Caco-2 (cell line): ENCODE measurements at regions not wholly inside any gene's neighbourhood (a gene's known extent, or its start where the extent isn't known, plus 50 kb on each side); places are given as distances from the start of the nearest gene placed in this dataset.

Experiments used
- BruUV-seq: library from RNA; stranded (reverse); fragments of 400-500 nt; replicated peaks from 2 replicates; lab custom pipeline; 2021; lab: Mats Ljungman, UMichigan
- CTCF ChIA-PET: fragments of 300-600 bp; sonication (Branson Sonifier 250); formaldehyde crosslinking; loops from one replicate; lab custom pipeline; 2022; ENCODE audit warnings: antibody characterized with exemption; lab: Charles Lee
- POLR2A ChIA-PET: fragments of 300-600 bp; sonication (Branson Sonifier 250); formaldehyde crosslinking; loops from one replicate; lab custom pipeline; 2022; ENCODE audit warnings: antibody characterized with exemption; lab: Charles Lee
- DNase-seq, 2 experiments: peaks; one replicate each; pipeline versions ENCODE4 v3.0.0 to v3.0.0-alpha.2; 2020 to 2022
- H3K27me3 ChIP-seq: replicated peaks from 2 replicates; pipeline ENCODE4 v1.6.0; 2011; ENCODE audit warnings: low read length; ENCODE audit not compliant: control insufficient read depth, insufficient read depth
- H3K36me3 ChIP-seq: 2 replicates; pipeline ENCODE4 v1.5.1; 2011; ENCODE audit warnings: low read length; ENCODE audit not compliant: control insufficient read depth, insufficient read depth
- H3K4me1 ChIP-seq: fragments of 250-450 bp; sonication (Bioruptor Pico); 2 replicates; pipeline ENCODE4 v1.5.1; 2020; ENCODE audit warnings: mild to moderate bottlenecking
- H3K4me3 ChIP-seq: 2 replicates; pipeline ENCODE4 v1.5.1; 2011; ENCODE audit warnings: low read depth, mild to moderate bottlenecking, control low read depth, low read length
- H3K9me3 ChIP-seq: fragments of 250-450 bp; sonication (Bioruptor Pico); 2 replicates; pipeline ENCODE4 v1.5.1; 2020; ENCODE audit warnings: mild to moderate bottlenecking, moderate library complexity
- H3K27ac Mint-ChIP-seq: one replicate; pipeline ENCODE4 v1.8.0; 2022; ENCODE audit warnings: mixed read lengths; ENCODE audit not compliant: unreplicated experiment
- H3K27me3 Mint-ChIP-seq: one replicate; pipeline ENCODE4 v1.8.0; 2022; ENCODE audit warnings: mixed read lengths; ENCODE audit not compliant: insufficient read depth, unreplicated experiment
- H3K36me3 Mint-ChIP-seq: one replicate; pipeline ENCODE4 v1.8.0; 2022; ENCODE audit warnings: mild to moderate bottlenecking, mixed read lengths; ENCODE audit not compliant: insufficient read depth, unreplicated experiment
- H3K4me1 Mint-ChIP-seq: one replicate; pipeline ENCODE4 v1.8.0; 2022; ENCODE audit warnings: low read depth, mixed read lengths; ENCODE audit not compliant: unreplicated experiment
- H3K4me3 Mint-ChIP-seq: one replicate; pipeline ENCODE4 v1.8.0; 2022; ENCODE audit warnings: mild to moderate bottlenecking, moderate library complexity, mixed read lengths; ENCODE audit not compliant: unreplicated experiment
- H3K9me3 Mint-ChIP-seq: one replicate; pipeline ENCODE4 v1.8.0; 2022; ENCODE audit warnings: mixed read lengths; ENCODE audit not compliant: unreplicated experiment
- intact Hi-C: fragments of 100-400 bp; cut with micrococcal nuclease; formaldehyde crosslinking; loops from one replicate; pipeline ENCODE4 v1.10.0; 2022; ENCODE audit not compliant: unreplicated experiment
- TF ChIP-seq, protein P1 (sequence below), 2 experiments: fragments of 200-600 bp in 1 of 2; IDR thresholded peaks; 1 replicate in 1 of 2; 2 replicates in 1 of 2; pipeline versions ENCODE4 v1.5.1 to v1.8.0; 2011 to 2022; ENCODE audit warnings: antibody characterized with exemption in 1 of 2, control low read depth in 1 of 2, inconsistent platforms in 1 of 2, low read depth in 1 of 2, low read length in 1 of 2, mild to moderate bottlenecking in 1 of 2, moderate library complexity in 1 of 2; ENCODE audit not compliant: insufficient read depth in 1 of 2, severe bottlenecking in 1 of 2, unreplicated experiment in 1 of 2

DNA sequence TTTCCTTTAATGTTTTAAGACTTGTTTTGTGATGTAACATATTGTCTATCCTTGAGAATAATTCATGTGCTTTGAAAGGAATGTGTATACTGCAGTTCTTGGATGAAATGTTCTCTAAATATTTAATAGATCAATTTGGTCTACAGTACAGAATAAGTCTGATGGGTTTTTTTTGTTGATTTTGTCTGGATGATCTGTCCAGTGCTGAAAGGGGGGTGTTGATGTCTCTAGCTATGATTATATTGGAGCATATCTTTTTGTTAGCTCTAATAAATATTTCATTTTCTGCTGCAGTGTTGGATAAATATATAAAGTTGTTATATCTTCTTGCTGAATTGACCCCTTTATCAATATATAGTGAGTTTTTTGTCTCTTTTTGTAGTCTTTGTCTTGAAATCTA lies 269.9 kb upstream of the TUSC1 start:
- H3K36me3 Mint-ChIP-seq, result no peaks in the 10 kb centered on the region
- POLR2A ChIA-PET, result no interaction called here
- H3K27me3 Mint-ChIP-seq, result no peaks in the 10 kb centered on the region
- H3K4me3 ChIP-seq, result no peak overlapping the region
- no peaks in the 10 kb centered on the region for H3K9me3 ChIP-seq
- no peak overlapping the region for H3K4me3 Mint-ChIP-seq
- H3K4me1 ChIP-seq, result no peaks in the 10 kb centered on the region
- DNase-seq, result no peak
- CTCF ChIA-PET, result no interaction called here
- H3K27ac Mint-ChIP-seq, result no peak overlapping the region
- no TSS peak for BruUV-seq
- no peaks in the 10 kb centered on the region for H3K36me3 ChIP-seq
- intact Hi-C loops, result no loop called here
- TF ChIP-seq, protein P1, sequence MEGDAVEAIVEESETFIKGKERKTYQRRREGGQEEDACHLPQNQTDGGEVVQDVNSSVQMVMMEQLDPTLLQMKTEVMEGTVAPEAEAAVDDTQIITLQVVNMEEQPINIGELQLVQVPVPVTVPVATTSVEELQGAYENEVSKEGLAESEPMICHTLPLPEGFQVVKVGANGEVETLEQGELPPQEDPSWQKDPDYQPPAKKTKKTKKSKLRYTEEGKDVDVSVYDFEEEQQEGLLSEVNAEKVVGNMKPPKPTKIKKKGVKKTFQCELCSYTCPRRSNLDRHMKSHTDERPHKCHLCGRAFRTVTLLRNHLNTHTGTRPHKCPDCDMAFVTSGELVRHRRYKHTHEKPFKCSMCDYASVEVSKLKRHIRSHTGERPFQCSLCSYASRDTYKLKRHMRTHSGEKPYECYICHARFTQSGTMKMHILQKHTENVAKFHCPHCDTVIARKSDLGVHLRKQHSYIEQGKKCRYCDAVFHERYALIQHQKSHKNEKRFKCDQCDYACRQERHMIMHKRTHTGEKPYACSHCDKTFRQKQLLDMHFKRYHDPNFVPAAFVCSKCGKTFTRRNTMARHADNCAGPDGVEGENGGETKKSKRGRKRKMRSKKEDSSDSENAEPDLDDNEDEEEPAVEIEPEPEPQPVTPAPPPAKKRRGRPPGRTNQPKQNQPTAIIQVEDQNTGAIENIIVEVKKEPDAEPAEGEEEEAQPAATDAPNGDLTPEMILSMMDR (IDR thresholded peaks at IDR 0.05; ENCODE audit: insufficient read depth in 1 of 2, low read depth in 1 of 2, low read length in 1 of 2, severe bottlenecking in 1 of 2, unreplicated experiment in 1 of 2), result no peak
- no peaks in the 10 kb centered on the region for H3K27me3 ChIP-seq
- H3K9me3 Mint-ChIP-seq, result no peaks in the 10 kb centered on the region
- no peaks in the 10 kb centered on the region for H3K4me1 Mint-ChIP-seq

DNA sequence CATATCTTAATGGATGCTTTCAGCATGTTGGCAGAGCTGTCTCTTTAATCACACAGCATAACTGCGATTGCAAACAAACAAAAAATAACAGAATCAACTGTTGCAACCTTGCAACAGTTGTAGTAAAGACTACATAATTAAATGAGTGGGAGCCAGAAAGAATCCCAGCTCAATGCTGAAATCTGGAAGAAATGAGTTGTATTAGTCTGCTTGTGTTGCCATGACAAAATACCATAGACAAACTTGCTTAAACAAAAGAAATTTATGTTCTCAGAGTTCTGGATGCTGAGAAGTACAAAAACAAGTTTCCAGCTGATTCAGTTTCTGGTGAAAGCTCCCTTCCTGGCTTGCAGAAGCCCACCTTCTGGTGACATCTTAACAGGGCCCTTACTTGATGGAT lies 260.9 kb upstream of the TUSC1 start:
- no peaks in the 10 kb centered on the region for H3K36me3 Mint-ChIP-seq
- POLR2A ChIA-PET, result no interaction called here
- no peak overlapping the region for H3K27ac Mint-ChIP-seq
- Histone ChIP-seq H3K9me3 (no peaks in the 10 kb centered on the region), H3K4me1 (no peaks in the 10 kb centered on the region), H3K4me3 (no peak overlapping the region), H3K36me3 (no peaks in the 10 kb centered on the region), H3K27me3 (no peaks in the 10 kb centered on the region)
- H3K9me3 Mint-ChIP-seq, result no peaks in the 10 kb centered on the region
- TF ChIP-seq, protein P1 (IDR thresholded peaks at IDR 0.05; ENCODE audit: insufficient read depth in 1 of 2, low read depth in 1 of 2, low read length in 1 of 2, severe bottlenecking in 1 of 2, unreplicated experiment in 1 of 2), result no peak
- CTCF ChIA-PET, result no interaction called here
- H3K4me3 Mint-ChIP-seq, result no peak overlapping the region
- intact Hi-C loops, result no loop called here
- DNase-seq, result no peak
- BruUV-seq, result no TSS peak
- H3K27me3 Mint-ChIP-seq, result no peaks in the 10 kb centered on the region
- no peaks in the 10 kb centered on the region for H3K4me1 Mint-ChIP-seq

DNA sequence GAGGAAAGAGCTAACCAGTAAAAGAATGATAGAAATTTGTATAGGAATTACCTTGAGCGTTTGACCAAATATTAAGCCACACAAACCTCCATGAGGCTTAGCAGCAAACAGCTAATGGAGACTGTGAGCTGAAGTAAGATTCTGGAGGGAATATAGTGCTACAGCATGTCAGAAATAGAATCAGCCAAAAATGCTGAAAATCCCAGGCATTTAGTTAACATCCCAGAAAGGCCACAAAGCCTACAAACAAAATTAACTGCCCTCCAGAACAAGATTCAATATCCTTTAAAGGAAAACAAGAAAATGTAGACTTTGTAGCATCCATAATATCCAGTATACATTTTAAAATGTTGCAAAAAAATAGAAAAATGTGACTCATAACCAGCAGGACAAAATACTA lies 257.8 kb upstream of the TUSC1 start:
- H3K4me3 Mint-ChIP-seq, result no peak overlapping the region

More for the DNA sequence above, 257.8 kb upstream of the TUSC1 start:
- no peaks in the 10 kb centered on the region for H3K9me3 ChIP-seq
- TF ChIP-seq, protein P1 (IDR thresholded peaks at IDR 0.05; ENCODE audit: insufficient read depth in 1 of 2, low read depth in 1 of 2, low read length in 1 of 2, severe bottlenecking in 1 of 2, unreplicated experiment in 1 of 2), result no peak
- Mint-ChIP-seq H3K36me3 (no peaks in the 10 kb centered on the region), H3K27ac (no peak overlapping the region), H3K9me3 (no peaks in the 10 kb centered on the region), H3K27me3 (no peaks in the 10 kb centered on the region), H3K4me1 (no peaks in the 10 kb centered on the region)
- no peaks in the 10 kb centered on the region for H3K27me3 ChIP-seq
- H3K4me1 ChIP-seq, result no peaks in the 10 kb centered on the region
- intact Hi-C loops, result no loop called here
- CTCF ChIA-PET, result no interaction called here
- no TSS peak for BruUV-seq
- no peaks in the 10 kb centered on the region for H3K36me3 ChIP-seq
- DNase-seq, result no peak
- no peak overlapping the region for H3K4me3 ChIP-seq
- POLR2A ChIA-PET, result no interaction called here
